VCaP (cell line): ENCODE measurements at regions not wholly inside any gene's neighbourhood (a gene's known extent, or its start where the extent isn't known, plus 50 kb on each side); places are given as distances from the start of the nearest gene placed in this dataset.

Experiments
- H3K27ac ChIP-seq: fragments of 450-650 bp; 2 replicates; pipeline ENCODE4 v1.5.1; 2017
- TF ChIP-seq, protein P1 (sequence below): fragments of 450-650 bp; conservative IDR thresholded peaks from 2 replicates; pipeline ENCODE4 v1.5.1; 2017; ENCODE audit warnings: mild to moderate bottlenecking, moderate library complexity

- H3K27ac ChIP-seq: no peak overlapping the region
- TF ChIP-seq, protein P1, sequence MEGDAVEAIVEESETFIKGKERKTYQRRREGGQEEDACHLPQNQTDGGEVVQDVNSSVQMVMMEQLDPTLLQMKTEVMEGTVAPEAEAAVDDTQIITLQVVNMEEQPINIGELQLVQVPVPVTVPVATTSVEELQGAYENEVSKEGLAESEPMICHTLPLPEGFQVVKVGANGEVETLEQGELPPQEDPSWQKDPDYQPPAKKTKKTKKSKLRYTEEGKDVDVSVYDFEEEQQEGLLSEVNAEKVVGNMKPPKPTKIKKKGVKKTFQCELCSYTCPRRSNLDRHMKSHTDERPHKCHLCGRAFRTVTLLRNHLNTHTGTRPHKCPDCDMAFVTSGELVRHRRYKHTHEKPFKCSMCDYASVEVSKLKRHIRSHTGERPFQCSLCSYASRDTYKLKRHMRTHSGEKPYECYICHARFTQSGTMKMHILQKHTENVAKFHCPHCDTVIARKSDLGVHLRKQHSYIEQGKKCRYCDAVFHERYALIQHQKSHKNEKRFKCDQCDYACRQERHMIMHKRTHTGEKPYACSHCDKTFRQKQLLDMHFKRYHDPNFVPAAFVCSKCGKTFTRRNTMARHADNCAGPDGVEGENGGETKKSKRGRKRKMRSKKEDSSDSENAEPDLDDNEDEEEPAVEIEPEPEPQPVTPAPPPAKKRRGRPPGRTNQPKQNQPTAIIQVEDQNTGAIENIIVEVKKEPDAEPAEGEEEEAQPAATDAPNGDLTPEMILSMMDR: no peak
These were observed 124.0 kb upstream of the PRSS58 start for GRCh38 chr7:142381727-142382390.

- no peak overlapping the region for H3K27ac ChIP-seq
- TF ChIP-seq, protein P1: no peak
These were observed 122.2 kb upstream of the PRSS58 start for GRCh38 chr7:142380069-142380468.

- H3K27ac ChIP-seq: no peak overlapping the region
- TF ChIP-seq, protein P1: no peak
These were observed 121.5 kb upstream of the PRSS58 start for GRCh38 chr7:142379201-142379885.

- H3K27ac ChIP-seq: no peak overlapping the region
- TF ChIP-seq, protein P1: no peak
These were observed 119.7 kb upstream of the PRSS58 start for GRCh38 chr7:142377567-142377966.

DNA sequence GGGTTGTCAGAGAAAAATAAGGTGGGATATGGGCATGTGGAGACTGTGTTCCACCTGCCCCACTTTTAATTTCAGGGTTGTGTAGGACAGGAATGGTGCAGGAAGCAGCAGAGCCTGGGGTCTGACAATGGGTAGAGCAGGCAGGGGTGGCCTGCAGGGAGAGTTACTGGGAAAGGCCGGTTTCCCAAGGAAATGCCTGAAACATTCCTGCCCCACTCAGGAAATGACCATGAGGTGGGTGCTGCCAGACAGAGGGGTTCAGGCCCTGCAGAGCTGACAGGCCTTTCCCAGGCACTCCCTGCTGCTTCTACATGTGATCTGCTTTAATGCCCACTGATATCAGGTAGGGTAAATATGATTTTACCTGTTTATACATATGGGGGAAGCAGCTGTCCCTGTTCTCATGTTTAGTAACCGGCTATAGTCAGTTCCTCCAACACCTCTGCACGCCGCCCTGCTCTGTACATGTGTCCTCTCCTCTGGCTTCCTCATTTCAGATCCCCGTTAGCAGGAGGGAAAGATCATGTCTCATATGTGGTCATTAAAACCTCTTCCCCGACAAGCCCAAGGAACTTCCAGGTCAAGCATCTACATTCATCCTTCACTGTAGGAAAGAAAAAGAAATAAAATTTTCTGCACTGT lies 118.6 kb upstream of the PRSS58 start:
- H3K27ac ChIP-seq: no peak overlapping the region
- TF ChIP-seq, protein P1: no peak

GRCh38 chr7:142375710-142376313 lies 118.0 kb upstream of the PRSS58 start:
- TF ChIP-seq, protein P1: no peak
- H3K27ac ChIP-seq: no peak overlapping the region

DNA sequence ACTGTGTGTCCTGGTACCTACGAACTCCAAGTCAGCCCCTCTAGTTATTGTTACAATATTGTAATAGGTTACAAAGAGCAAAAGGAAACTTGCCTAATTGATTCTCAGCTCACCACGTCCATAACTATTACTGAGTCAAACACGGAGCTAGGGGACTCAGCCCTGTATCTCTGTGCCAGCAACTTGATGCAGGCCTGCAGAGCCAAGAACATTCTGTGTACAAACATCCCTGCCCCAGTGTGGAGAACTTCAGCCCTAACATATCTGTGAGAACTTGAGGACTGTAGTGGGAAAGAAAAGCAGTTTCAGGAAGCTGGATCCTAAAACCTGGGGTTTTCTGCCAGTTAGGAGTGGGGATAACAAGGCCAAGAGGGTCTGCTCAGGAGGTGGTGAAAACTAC lies 114.9 kb upstream of the PRSS58 start:
- TF ChIP-seq, protein P1: no peak
- no peak overlapping the region for H3K27ac ChIP-seq
